Hematopoietic multipotent progenitor cell (in vitro differentiated cells): ENCODE measurements at regions not wholly inside any gene's neighbourhood (a gene's known extent, or its start where the extent isn't known, plus 50 kb on each side); places are given as distances from the start of the nearest gene placed in this dataset.
"Not testable (repeated sequence)": the region's sequence is repeated elsewhere in the genome, so short reads cannot be mapped to it uniquely, and the experiment has no call there.

Experiments used
- DNase-seq, 3 donors: peaks; one replicate each; pipeline ENCODE4 v3.0.0-alpha.2; 2011 to 2015; ENCODE audit warnings: low read depth in 2 of 3, low spot score in 2 of 3

GRCh38 chr21:32930673-32931072, 95.1 kb upstream of the OLIG2 start:
- DNase-seq = no peak

DNA sequence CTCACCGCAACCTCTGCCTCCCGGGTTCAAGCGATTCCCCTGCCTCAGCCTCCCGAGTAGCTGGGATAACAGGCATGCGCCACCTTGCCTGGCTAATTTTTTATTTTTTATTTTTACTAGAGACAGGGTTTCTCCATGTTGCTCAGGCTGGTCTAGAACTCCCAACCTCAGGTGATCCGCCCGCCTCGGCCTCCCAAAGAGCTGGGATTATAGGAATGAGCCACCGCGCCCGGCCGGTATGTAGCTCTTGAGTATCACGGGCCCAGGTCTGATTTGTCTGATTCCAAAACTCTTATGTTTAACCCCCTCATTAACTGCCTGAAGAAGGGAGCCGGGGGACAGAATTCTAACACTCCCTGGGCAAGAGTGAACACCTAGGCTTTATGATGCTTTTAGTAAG, 91.7 kb upstream of the OLIG2 start:
- not testable (repeated sequence) for DNase-seq

DNA sequence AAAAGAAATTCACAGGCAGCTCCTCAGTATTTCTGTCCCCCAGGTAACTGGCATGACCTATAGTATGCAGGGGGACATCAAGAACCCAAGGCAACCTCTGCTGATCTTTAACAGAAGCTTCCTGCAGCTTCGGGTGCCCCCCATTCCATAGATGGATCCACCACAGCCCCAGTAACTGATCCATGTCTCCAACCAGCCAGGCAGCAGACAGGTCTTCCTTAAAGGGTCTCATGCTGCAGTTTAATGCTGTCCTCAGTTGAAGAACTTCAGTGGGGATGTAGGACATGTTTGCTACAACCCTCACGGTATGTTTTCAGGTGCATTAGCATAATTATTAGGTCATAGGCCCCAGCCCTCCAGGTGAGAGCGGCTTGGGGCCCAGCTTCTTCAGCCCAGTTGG, 90.9 kb upstream of the OLIG2 start:
- no peak for DNase-seq

DNA sequence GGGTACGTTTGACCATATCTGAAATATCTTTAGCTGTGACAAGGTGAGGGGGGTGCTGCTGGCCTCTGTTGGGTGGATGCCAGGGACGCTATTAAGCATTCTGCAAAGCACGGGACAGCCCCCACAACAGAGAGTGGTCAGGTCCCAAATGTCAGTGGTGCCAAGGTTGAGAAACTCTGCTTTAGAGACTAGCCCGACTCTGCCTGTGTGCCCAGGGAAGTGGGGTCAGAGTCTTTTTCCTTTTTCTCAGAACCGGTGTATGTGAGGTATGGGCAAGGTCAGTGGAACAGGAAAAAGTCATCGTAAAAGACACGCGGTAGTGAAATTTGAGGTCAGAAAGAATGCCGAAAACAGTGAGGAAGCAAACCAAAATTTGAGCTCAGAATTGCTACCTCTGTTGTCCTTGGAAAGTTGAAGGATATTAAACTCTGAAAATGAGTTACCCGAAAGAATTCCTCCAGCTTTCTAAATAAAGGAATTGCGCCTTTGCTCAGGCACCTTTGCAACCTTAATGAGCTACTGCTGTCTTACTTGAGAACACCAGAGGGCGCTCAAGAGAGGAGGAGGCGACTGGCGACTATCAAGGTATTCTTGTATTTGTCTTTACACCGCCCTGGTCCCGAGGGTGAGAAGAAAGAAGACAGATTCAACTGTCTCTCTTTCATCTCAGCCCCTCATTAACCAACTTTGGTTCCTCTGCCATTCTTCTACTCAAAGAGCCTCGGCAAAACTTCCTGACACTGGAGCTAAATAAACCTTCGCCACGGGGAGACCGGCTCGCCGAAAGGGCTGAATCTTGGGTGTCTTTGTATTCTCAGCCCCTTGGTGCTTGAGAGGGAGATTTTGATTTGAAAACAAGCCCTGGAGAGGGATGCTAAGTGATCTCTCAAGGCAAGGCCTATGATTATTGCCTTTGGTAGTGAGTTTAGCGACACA, 85.4 kb upstream of the OLIG2 start:
- peak; percentile 19 to 68 (median 49) for DNase-seq

DNA sequence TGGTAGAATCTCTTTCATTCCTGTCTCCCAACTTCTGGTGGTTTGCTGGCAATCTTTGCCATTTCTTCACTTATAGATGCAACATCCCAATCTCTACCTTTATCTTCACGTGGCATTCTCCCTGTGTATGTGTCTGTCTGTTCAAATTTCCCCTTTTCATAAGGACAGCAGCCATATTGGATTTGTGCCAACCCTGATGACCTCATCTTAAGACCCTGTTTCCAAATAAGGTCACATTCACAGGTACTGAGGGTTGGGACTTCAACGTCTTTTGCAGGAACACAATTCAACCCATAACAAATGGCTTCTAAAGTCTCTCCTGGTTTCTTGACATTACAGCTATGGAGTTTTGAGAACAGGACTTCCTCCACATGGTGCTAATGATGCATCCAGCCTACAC, 84.5 kb upstream of the OLIG2 start:
- DNase-seq = no peak

DNA sequence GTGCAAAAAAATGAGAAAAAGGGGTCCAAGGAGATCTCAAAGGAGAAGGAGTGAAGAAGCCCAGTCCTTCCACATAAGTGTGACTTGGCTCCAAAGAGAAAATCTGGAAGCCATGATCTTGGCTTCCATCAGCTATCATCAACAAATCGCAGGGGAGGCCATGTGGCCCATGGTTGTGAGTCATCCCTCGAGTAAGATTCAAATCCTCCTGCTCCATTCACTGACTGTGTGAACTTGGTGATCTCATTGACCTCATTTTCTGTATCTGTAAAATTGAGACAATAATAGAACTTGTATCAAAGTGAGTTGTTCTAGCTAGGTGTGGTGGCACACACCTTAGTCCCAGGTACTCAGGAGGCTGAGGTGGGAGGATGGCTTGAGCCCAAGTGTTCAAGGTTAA, 79.1 kb upstream of the OLIG2 start:
- DNase-seq = no peak

DNA sequence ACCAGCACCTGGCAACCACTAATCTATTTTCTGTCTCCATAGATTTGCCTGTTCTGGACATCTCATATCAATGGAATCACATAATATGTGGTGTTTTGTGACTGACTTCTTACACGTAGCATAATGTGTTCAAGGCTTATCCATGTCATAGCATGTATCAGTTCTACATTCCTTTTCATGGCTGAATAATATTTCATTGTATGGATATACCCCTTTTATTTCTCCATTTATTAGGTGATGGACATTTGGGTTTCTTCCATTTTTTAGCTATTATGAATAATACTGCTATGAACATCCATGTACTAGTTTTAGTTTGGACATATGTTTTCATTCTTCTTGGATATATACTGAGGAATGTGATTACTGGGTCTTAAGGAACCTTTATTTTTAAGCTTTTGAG, 78.0 kb upstream of the OLIG2 start:
- no peak for DNase-seq

DNA sequence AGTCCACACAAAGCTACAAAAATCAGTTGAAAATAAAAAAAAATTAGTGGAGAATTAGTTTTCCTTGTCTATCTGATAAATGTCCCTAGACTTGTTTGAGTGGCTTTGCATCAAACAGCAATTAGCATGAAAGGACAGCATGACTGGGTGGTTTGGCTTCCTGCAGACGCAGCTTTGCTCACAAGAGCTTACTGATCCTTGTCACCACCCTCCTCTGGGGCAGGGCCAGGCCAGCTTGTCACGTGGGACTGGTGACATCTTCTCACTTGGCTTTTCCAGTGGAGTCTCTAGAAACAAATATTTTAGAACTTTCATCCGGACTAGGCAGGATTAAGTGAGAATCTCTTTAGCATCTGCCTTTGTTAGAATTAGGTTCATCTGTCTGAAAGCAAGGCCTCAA, 76.0 kb upstream of the OLIG2 start:
- DNase-seq = no peak

DNA sequence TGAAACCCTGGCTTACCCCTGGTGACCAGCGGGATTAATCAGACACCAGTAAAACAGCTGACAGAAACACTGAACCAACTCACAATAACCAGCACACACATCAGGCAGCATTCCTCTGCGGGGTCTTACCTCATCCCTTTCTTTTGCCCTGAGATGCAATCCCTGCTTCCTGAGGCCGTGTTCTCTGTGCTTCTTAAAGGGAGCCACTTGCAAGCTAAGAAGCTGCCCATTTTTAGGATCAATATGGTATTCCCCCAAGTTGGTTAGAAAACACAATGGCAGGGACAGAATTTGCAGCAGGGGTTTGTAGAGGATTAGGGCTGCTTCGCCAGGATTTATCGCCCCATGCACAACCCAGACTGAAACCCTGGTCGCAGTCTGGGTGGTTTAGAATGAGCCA, 74.7 kb upstream of the OLIG2 start:
- DNase-seq = no peak

DNA sequence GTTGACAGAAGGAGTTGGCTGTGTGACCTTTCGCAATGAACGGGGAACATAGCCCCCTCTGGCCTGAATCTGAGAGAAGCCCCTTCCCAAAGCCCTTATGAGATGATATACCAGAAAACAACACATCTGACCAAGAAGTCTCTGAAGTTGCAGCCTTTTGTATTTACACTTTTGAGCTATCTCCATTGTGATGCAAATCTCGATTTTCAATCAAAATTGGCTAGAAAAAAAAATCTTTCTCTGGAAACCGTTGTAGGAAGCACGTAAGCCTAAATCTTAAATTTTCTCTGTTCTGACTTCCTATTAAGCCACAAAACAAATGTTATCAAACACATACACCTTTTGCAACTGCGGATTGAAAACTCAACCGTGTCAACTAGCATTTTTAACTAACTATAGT, 71.4 kb upstream of the OLIG2 start:
- DNase-seq = no peak

GRCh38 chr21:32955311-32956060, 70.2 kb upstream of the OLIG2 start:
- DNase-seq = no peak

- no peak for DNase-seq
Observed at GRCh38 chr21:32956061-32956656, 69.6 kb upstream of the OLIG2 start.

DNA sequence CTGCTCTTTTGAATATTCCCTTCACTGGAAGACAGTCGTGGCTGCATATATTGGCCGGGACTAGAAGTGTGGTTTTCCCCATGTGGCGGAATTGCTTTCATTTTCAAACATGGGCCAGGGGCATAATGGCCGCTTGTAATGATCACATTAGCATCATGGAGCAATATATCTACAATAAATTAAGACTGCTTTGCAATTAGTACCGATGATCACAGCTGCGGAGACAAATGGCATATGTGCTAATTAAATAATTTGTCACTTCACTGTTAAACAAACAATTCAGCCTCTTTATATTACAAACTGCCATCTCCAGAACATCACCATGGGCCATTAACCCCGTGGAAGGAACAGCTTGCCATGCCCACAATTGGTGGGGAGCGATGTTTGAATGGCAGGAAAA, 68.2 kb upstream of the OLIG2 start:
- DNase-seq = no peak

- peak in 1 of 3 donors; percentile 9 for DNase-seq
Observed at GRCh38 chr21:32958288-32959002, 67.3 kb upstream of the OLIG2 start.

DNA sequence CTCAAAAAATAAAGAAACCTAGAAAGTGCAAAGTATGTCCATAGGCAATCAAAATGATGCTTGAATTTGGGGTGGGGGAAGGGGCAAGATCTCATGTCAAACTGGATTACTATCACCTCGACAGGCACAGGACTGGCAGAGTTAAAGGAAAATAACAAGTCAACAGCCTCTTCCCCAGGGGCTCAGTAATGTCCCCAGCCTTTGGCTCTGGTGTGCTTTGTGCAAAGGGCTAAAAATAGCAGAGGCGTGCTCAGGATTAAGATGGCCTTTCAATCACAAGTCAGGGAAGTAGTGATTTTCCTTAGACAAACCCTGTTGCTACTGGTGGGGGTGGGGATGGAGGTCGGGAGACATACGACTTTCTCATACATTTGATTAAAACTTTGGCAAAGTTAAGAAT, 63.5 kb upstream of the OLIG2 start:
- DNase-seq = no peak

GRCh38 chr21:32965129-32965680, 60.5 kb upstream of the OLIG2 start:
- DNase-seq = no peak

- DNase-seq = no peak
Observed at GRCh38 chr21:32966120-32966519, 59.6 kb upstream of the OLIG2 start.

DNA sequence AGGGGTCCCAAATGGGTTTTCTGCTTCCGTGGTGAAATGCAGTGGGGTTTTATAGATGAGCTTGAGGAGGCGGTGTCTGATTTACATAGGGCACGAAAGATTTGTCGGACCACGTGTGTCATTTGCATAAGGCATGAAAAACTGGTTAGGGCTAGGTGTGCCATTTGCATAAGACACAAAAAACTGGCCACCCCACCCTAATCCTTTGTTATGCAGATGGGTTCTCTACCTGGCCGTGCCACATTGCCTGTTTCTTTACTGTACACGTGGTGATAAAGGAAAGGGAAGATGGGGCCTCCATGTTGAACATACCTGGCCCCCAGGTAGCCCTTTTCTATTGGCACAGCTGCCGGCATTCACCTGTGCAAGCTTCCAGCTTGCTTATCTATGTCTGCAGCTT, 57.6 kb upstream of the OLIG2 start:
- not testable (repeated sequence) for DNase-seq

- DNase-seq = no peak
Observed at GRCh38 chr21:32974653-32975052, 51.1 kb upstream of the OLIG2 start.

DNA sequence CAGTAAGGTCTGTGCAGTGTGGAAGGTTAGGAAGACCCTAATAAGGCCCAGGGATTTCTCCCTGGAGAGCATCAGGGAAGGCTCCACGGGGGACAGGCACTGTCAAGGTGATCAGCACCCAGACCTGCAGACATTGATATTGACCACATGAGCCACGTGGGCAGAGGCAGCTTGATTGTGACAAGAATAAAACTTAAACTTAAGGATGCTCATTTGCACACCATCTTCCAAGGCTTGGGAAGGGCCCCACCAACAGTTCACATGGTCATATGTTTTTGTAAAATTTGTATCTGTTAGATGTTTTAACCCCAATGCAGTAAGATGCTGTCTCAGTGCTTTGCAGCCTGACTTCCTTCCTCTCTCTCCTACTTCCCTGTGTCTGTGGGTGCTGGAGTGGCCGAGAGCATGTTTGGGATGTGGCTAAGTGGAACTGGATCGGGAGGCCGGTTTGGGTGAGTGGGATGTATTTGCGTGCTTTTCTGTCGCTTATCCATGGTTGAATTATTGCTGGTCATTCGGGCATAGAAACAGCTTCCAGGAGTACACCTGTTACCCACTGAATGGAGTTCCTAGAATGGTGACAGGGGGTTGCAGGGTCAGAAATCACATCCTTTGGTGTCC, 49.8 kb upstream of the OLIG2 start:
- no peak for DNase-seq
